C4-2B (cell line): ENCODE measurements at regions not wholly inside any gene's neighbourhood (a gene's known extent, or its start where the extent isn't known, plus 50 kb on each side); places are given as distances from the start of the nearest gene placed in this dataset.

Experiments used
- ZFX ChIP-seq: fragments of 450-650 bp; IDR thresholded peaks from 2 replicates; pipeline ENCODE4 v1.6.1; 2017
- TF ChIP-seq, protein P1 (sequence below): fragments of 450-650 bp; conservative IDR thresholded peaks from 2 replicates; pipeline ENCODE4 v1.5.1; 2017; ENCODE audit warnings: mild to moderate bottlenecking

DNA sequence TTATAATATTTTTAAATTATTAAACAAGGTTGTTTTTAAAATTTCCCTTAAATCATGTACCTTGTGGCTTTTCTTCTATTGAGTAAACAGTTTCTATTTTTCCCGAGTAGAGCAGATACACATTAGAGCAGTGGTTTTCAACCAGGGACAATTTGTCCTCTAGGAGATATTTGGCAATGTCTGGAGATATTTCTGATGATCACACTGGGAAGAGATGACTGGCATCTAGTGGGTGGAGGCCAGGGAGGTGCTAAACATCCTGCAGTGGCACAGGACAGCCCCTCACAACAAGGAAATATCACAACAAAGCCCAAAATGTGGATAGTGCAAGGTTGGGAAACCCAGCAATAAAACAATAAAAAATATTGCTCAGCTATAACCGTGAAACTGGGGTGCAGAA, 113.0 kb upstream of the PTPRG start:
- TF ChIP-seq, protein P1, sequence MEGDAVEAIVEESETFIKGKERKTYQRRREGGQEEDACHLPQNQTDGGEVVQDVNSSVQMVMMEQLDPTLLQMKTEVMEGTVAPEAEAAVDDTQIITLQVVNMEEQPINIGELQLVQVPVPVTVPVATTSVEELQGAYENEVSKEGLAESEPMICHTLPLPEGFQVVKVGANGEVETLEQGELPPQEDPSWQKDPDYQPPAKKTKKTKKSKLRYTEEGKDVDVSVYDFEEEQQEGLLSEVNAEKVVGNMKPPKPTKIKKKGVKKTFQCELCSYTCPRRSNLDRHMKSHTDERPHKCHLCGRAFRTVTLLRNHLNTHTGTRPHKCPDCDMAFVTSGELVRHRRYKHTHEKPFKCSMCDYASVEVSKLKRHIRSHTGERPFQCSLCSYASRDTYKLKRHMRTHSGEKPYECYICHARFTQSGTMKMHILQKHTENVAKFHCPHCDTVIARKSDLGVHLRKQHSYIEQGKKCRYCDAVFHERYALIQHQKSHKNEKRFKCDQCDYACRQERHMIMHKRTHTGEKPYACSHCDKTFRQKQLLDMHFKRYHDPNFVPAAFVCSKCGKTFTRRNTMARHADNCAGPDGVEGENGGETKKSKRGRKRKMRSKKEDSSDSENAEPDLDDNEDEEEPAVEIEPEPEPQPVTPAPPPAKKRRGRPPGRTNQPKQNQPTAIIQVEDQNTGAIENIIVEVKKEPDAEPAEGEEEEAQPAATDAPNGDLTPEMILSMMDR, result no peak
- no peak for TF ChIP-seq ZFX
